CD4-positive, alpha-beta T cell (primary cell): ENCODE measurements at regions not wholly inside any gene's neighbourhood (a gene's known extent, or its start where the extent isn't known, plus 50 kb on each side); places are given as distances from the start of the nearest gene placed in this dataset.

Experiments
- ATAC-seq: fragments of 200-7000 bp; cut with Tn5 transposase; one replicate; pipeline ENCODE4 v1.10.0; 2022; ENCODE audit warnings: mild to moderate bottlenecking; ENCODE audit not compliant: poor library complexity
- CTCF ChIA-PET: fragments of 350-600 bp; sonication (Branson Sonifier 250); formaldehyde crosslinking; loops from one replicate; lab custom pipeline; 2021; ENCODE audit warnings: antibody characterized with exemption, inconsistent platforms; lab: Charles Lee
- POLR2A ChIA-PET: fragments of 350-600 bp; sonication (Branson Sonifier 250); formaldehyde crosslinking; loops from one replicate; lab custom pipeline; 2021; ENCODE audit warnings: antibody characterized with exemption, inconsistent platforms; lab: Charles Lee
- DNase-seq, 14 experiments: peaks; one replicate each; pipeline ENCODE4 v3.0.0-alpha.2; 2013 to 2020; ENCODE audit warnings: mixed read lengths in 2 of 14
- H3K27ac ChIP-seq, 2 donors: one replicate each; pipeline versions ENCODE4 v1.5.1 to v1.7.0; 2013; ENCODE audit warnings: low read length in 2 of 2, low read depth in 1 of 2, mild to moderate bottlenecking in 1 of 2
- H3K27me3 ChIP-seq, 2 experiments: 1 replicate in 1 of 2; 2 replicates in 1 of 2; pipeline versions ENCODE4 v1.6.1 to v1.7.0; 2013; ENCODE audit warnings: low read length in 2 of 2, control low read depth in 1 of 2, mild to moderate bottlenecking in 1 of 2, moderate library complexity in 1 of 2; ENCODE audit not compliant: insufficient read depth in 2 of 2, control insufficient read depth in 1 of 2
- H3K36me3 ChIP-seq: one replicate; pipeline ENCODE4 v1.6.1; 2013; ENCODE audit warnings: low read length, control low read depth; ENCODE audit not compliant: insufficient read depth
- H3K4me1 ChIP-seq: one replicate; pipeline ENCODE4 v1.6.1; 2013; ENCODE audit warnings: low read length, control low read depth; ENCODE audit not compliant: insufficient read depth
- H3K4me3 ChIP-seq: one replicate; pipeline ENCODE4 v1.5.1; 2013; ENCODE audit warnings: mild to moderate bottlenecking, low read length, moderate library complexity
- H3K9me3 ChIP-seq, 2 experiments: 1 replicate in 1 of 2; 2 replicates in 1 of 2; pipeline versions ENCODE4 v1.6.1 to v1.7.0; 2013; ENCODE audit warnings: low read length in 2 of 2, mild to moderate bottlenecking in 2 of 2, control low read depth in 1 of 2, moderate library complexity in 1 of 2; ENCODE audit not compliant: control insufficient read depth in 1 of 2, insufficient read depth in 1 of 2
- H3K27ac Mint-ChIP-seq: one replicate; pipeline ENCODE4 v1.8.0; 2020; ENCODE audit warnings: mixed read lengths
- H3K27me3 Mint-ChIP-seq: one replicate; pipeline ENCODE4 v1.8.0; 2021; ENCODE audit warnings: mixed read lengths
- H3K36me3 Mint-ChIP-seq: one replicate; pipeline ENCODE4 v1.8.0; 2021; ENCODE audit warnings: low read depth, mixed read lengths
- H3K4me1 Mint-ChIP-seq: one replicate; pipeline ENCODE4 v1.8.0; 2021; ENCODE audit warnings: low read depth, mixed read lengths
- H3K4me3 Mint-ChIP-seq: one replicate; pipeline ENCODE4 v1.8.0; 2020; ENCODE audit warnings: mild to moderate bottlenecking, mixed read lengths
- H3K9me3 Mint-ChIP-seq: one replicate; pipeline ENCODE4 v1.8.0; 2020; ENCODE audit warnings: mixed read lengths
- intact Hi-C, 2 experiments: fragments of 100-400 bp; cut with DNase I in 1 of 2; cut with micrococcal nuclease in 1 of 2; formaldehyde crosslinking; loops; one replicate each; pipeline versions ENCODE4 v1.15.1 to v1.9.0; 2023 to 2025; cut with DNase I, micrococcal nuclease
- TF ChIP-seq, protein P1 (sequence below): fragments of 200-600 bp; IDR thresholded peaks from one replicate; pipeline ENCODE4 v1.8.0; 2022; ENCODE audit warnings: antibody characterized with exemption, mild to moderate bottlenecking

- H3K27me3 ChIP-seq = no peaks in the 10 kb centered on the region
- Mint-ChIP-seq H3K36me3 (no peaks in the 10 kb centered on the region), H3K9me3 (peaks cover 12% of the 10 kb centered on the region), H3K27me3 (no peaks in the 10 kb centered on the region), H3K4me1 (no peaks in the 10 kb centered on the region), H3K27ac (no peak overlapping the region), H3K4me3 (no peak overlapping the region)
- H3K4me3 ChIP-seq = no peak overlapping the region
- H3K4me1 ChIP-seq = no peaks in the 10 kb centered on the region
- CTCF ChIA-PET = no interaction called here
- POLR2A ChIA-PET = no interaction called here
- no peaks in the 10 kb centered on the region for H3K9me3 ChIP-seq
- H3K36me3 ChIP-seq = no peaks in the 10 kb centered on the region
- intact Hi-C loops = no loop called here
- TF ChIP-seq, protein P1, sequence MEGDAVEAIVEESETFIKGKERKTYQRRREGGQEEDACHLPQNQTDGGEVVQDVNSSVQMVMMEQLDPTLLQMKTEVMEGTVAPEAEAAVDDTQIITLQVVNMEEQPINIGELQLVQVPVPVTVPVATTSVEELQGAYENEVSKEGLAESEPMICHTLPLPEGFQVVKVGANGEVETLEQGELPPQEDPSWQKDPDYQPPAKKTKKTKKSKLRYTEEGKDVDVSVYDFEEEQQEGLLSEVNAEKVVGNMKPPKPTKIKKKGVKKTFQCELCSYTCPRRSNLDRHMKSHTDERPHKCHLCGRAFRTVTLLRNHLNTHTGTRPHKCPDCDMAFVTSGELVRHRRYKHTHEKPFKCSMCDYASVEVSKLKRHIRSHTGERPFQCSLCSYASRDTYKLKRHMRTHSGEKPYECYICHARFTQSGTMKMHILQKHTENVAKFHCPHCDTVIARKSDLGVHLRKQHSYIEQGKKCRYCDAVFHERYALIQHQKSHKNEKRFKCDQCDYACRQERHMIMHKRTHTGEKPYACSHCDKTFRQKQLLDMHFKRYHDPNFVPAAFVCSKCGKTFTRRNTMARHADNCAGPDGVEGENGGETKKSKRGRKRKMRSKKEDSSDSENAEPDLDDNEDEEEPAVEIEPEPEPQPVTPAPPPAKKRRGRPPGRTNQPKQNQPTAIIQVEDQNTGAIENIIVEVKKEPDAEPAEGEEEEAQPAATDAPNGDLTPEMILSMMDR = no peak
- no peak overlapping the region for H3K27ac ChIP-seq
- ATAC-seq = no peak
- DNase-seq = no peak
Observed at GRCh38 chr14:26191123-26191522, 406.7 kb downstream of the NOVA1 start.

- Mint-ChIP-seq H3K36me3 (no peaks in the 10 kb centered on the region), H3K9me3 (peaks cover 12% of the 10 kb centered on the region), H3K4me3 (no peak overlapping the region), H3K27ac (no peak overlapping the region), H3K27me3 (no peaks in the 10 kb centered on the region), H3K4me1 (no peaks in the 10 kb centered on the region)
- ChIA-PET POLR2A (no interaction called here), CTCF (no interaction called here)
- Histone ChIP-seq H3K36me3 (no peaks in the 10 kb centered on the region), H3K4me1 (no peaks in the 10 kb centered on the region), H3K4me3 (no peak overlapping the region), H3K27me3 (no peaks in the 10 kb centered on the region), H3K9me3 (no peaks in the 10 kb centered on the region), H3K27ac (no peak overlapping the region)
- DNase-seq (no peak), ATAC-seq (no peak)
- intact Hi-C loops = no loop called here
- TF ChIP-seq, protein P1 = no peak
Observed at GRCh38 chr14:26190646-26191045, 407.2 kb downstream of the NOVA1 start.

- POLR2A ChIA-PET = no interaction called here
Observed at GRCh38 chr14:26187996-26188620, 409.7 kb downstream of the NOVA1 start.

More at GRCh38 chr14:26187996-26188620, 409.7 kb downstream of the NOVA1 start:
- no peak for ATAC-seq
- H3K4me1 Mint-ChIP-seq = no peaks in the 10 kb centered on the region
- Histone ChIP-seq H3K36me3 (no peaks in the 10 kb centered on the region), H3K9me3 (no peaks in the 10 kb centered on the region), H3K4me3 (no peak overlapping the region), H3K27me3 (no peaks in the 10 kb centered on the region), H3K4me1 (no peaks in the 10 kb centered on the region), H3K27ac (no peak overlapping the region)
- H3K27ac Mint-ChIP-seq = no peak overlapping the region
- no peak overlapping the region for H3K4me3 Mint-ChIP-seq
- CTCF ChIA-PET = no interaction called here
- TF ChIP-seq, protein P1 = no peak
- H3K9me3 Mint-ChIP-seq = peaks cover 15% of the 10 kb centered on the region
- no peaks in the 10 kb centered on the region for H3K36me3 Mint-ChIP-seq
- intact Hi-C loops = no loop called here
- H3K27me3 Mint-ChIP-seq = no peaks in the 10 kb centered on the region
- DNase-seq = no peak
